Left lung (tissue), 4 donors: ENCODE measurements at regions not wholly inside any gene's neighbourhood (a gene's known extent, or its start where the extent isn't known, plus 50 kb on each side); places are given as distances from the start of the nearest gene placed in this dataset.

Experiments
- ATAC-seq: fragments of 200-7000 bp; cut with Tn5 transposase; one replicate; pipeline ENCODE4 v1.9.1; 2020; ENCODE audit warnings: moderate library complexity
- DNase-seq, 4 donors: peaks; one replicate each; pipeline ENCODE4 v3.0.0-alpha.2; 2013 to 2020
- H3K27ac ChIP-seq, 2 donors: fragments of 200-600 bp; sonication (generic) in 1 of 2; one replicate each; pipeline versions ENCODE4 v1.5.0 to v1.8.0; 2020 to 2021
- H3K27me3 ChIP-seq, 2 donors: fragments of 200-600 bp; sonication (generic) in 1 of 2; one replicate each; pipeline versions ENCODE4 v1.5.0 to v1.8.0; 2020 to 2021
- H3K36me3 ChIP-seq, 2 donors: fragments of 200-600 bp; sonication (generic) in 1 of 2; one replicate each; pipeline versions ENCODE4 v1.5.0 to v1.8.0; 2020 to 2021
- H3K4me1 ChIP-seq, 2 donors: fragments of 200-600 bp; one replicate each; pipeline ENCODE4 v1.8.0; 2021
- H3K4me3 ChIP-seq, 2 donors: fragments of 200-600 bp; sonication (generic) in 1 of 2; one replicate each; pipeline versions ENCODE4 v1.5.0 to v1.8.0; 2020 to 2021; ENCODE audit warnings: mild to moderate bottlenecking in 1 of 2
- H3K9me3 ChIP-seq, 2 donors: fragments of 200-600 bp; sonication (generic) in 1 of 2; one replicate each; pipeline versions ENCODE4 v1.5.0 to v1.8.0; 2020 to 2021
- CTCF ChIP-seq, 2 donors: fragments of 200-600 bp; sonication (generic) in 1 of 2; IDR thresholded peaks; one replicate each; pipeline versions ENCODE4 v1.5.0 to v1.8.0; 2021; ENCODE audit warnings: antibody characterized with exemption in 2 of 2
- intact Hi-C, 2 donors: fragments of 100-400 bp; cut with DNase I; formaldehyde crosslinking; loops; one replicate each; pipeline versions ENCODE4 v1.11.2 to v1.14.2; 2022
- donor health status: DM: no; HTN: yes; CAD: no.
- donor health status: DM: no; HTN: no; CAD: no.

GRCh38 chr13:86201477-86201876 lies 402.3 kb upstream of the SLITRK6 start:
- DNase-seq (no peak), ATAC-seq (no peak)
- Histone ChIP-seq H3K27me3 (no peaks in the 10 kb centered on the region), H3K27ac (no peak overlapping the region), H3K4me1 (no peaks in the 10 kb centered on the region), H3K4me3 (no peak overlapping the region), H3K36me3 (no peaks in the 10 kb centered on the region), H3K9me3 (no peaks in the 10 kb centered on the region)
- TF ChIP-seq CTCF (IDR thresholded peaks at IDR 0.05), result no peak
- intact Hi-C loops, result no loop called here

GRCh38 chr13:86193281-86193680 lies 394.1 kb upstream of the SLITRK6 start:
- no peak for TF ChIP-seq CTCF (IDR thresholded peaks at IDR 0.05)
- DNase-seq, result no peak
- intact Hi-C loops, result no loop called here
- H3K36me3 ChIP-seq, result no peaks in the 10 kb centered on the region
- H3K4me3 ChIP-seq, result no peak overlapping the region
- ATAC-seq, result no peak
- H3K27me3 ChIP-seq, result no peaks in the 10 kb centered on the region
- H3K9me3 ChIP-seq, result peaks cover 0 to 3% of the 10 kb centered on the region in 2 donors
- no peak overlapping the region for H3K27ac ChIP-seq
- no peaks in the 10 kb centered on the region for H3K4me1 ChIP-seq

GRCh38 chr13:86188170-86188569 lies 389.0 kb upstream of the SLITRK6 start:
- DNase-seq, result no peak

GRCh38 chr13:86185636-86186035 lies 386.4 kb upstream of the SLITRK6 start:
- TF ChIP-seq CTCF (IDR thresholded peaks at IDR 0.05), result no peak
- DNase-seq, result peak in 1 of 4 donors; percentile 37
- no peak for ATAC-seq
- Histone ChIP-seq H3K27me3 (no peaks in the 10 kb centered on the region), H3K4me3 (no peak overlapping the region), H3K36me3 (no peaks in the 10 kb centered on the region), H3K4me1 (no peaks in the 10 kb centered on the region), H3K9me3 (peaks cover 0 to 13% of the 10 kb centered on the region in 2 donors), H3K27ac (no peak overlapping the region)
- intact Hi-C loops, result no loop called here

More at GRCh38 chr13:86188170-86188569, 389.0 kb upstream of the SLITRK6 start:
- intact Hi-C loops, result no loop called here
- no peaks in the 10 kb centered on the region for H3K4me1 ChIP-seq
- no peak for TF ChIP-seq CTCF (IDR thresholded peaks at IDR 0.05)
- H3K27me3 ChIP-seq, result no peaks in the 10 kb centered on the region
- no peak for ATAC-seq
- no peak overlapping the region for H3K27ac ChIP-seq
- H3K4me3 ChIP-seq, result no peak overlapping the region
- H3K9me3 ChIP-seq, result peaks cover 0 to 11% of the 10 kb centered on the region in 2 donors
- H3K36me3 ChIP-seq, result no peaks in the 10 kb centered on the region

GRCh38 chr13:86185107-86185506 lies 385.9 kb upstream of the SLITRK6 start:
- intact Hi-C loops, result no loop called here
- Histone ChIP-seq H3K4me3 (no peak overlapping the region), H3K36me3 (no peaks in the 10 kb centered on the region), H3K27me3 (no peaks in the 10 kb centered on the region), H3K4me1 (no peaks in the 10 kb centered on the region), H3K27ac (no peak overlapping the region), H3K9me3 (peaks cover 0 to 13% of the 10 kb centered on the region in 2 donors)
- ATAC-seq (no peak), DNase-seq (peak in 1 of 4 donors; percentile 21)
- no peak for TF ChIP-seq CTCF (IDR thresholded peaks at IDR 0.05)
